HG02870 (cell line): ENCODE measurements at regions not wholly inside any gene's neighbourhood (a gene's known extent, or its start where the extent isn't known, plus 50 kb on each side); places are given as distances from the start of the nearest gene placed in this dataset.

ENCODE experiments used
- ATAC-seq: cut with Tn5 transposase; IDR thresholded peaks from one replicate; pipeline ENCODE4 v1.9.1; 2021; ENCODE audit warnings: mild to moderate bottlenecking, moderate library complexity; ENCODE audit not compliant: unreplicated experiment

DNA sequence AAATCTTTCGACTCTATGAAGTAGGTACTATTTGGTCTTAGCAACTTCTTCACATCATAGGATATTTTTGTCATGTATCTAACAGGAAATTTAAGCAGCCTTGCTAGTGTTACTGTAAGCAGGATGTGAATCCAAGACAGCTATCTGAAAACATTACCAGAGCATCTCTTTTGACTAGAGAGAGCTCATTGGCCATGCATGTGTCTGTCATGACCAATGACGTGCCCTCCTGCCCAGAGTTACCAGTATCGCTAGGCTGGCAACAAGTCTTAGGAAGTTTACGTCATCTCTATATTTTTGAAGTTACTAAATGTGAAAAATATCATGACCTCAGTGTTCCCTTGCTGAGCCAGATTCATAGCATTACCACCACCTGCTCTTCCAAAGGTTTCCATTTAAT lies 130.9 kb upstream of the TP63 start:
- ATAC-seq, result no peak

DNA sequence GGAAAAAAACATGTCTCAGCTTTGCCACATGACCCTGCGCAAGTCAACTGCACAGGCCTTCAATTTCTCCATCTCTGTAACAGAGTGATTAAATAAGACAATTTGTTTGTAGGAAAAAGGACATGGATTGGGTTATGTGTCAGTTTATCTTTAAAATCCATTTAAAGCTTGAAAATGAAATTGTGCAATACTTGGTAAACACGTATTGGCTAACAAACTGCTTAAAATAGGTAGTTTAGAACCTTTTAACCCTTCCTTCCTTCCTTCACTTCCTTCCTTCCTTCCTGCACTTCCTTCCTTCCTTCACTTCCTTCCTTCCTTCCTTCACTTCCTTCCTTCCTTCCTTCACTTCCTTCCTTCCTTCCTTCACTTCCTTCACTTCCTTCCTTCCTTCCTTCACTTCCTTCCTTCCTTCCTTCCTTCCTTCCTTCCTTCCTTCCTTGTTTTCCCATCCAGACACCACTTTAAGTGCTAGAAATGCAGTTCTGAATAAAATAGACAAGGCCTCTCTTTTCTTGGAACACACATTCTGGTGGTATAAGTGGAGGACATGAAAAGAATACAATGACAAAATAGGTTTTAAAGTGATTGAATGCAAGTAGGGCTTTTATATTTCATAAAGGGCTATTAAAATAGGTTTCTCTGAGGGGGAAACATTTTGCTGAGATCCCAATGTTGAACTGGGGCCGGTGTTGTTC lies 130.2 kb upstream of the TP63 start:
- no peak for ATAC-seq

- ATAC-seq, result no peak
Measured at GRCh38 chr3:189502256-189502655, 128.9 kb upstream of the TP63 start.

DNA sequence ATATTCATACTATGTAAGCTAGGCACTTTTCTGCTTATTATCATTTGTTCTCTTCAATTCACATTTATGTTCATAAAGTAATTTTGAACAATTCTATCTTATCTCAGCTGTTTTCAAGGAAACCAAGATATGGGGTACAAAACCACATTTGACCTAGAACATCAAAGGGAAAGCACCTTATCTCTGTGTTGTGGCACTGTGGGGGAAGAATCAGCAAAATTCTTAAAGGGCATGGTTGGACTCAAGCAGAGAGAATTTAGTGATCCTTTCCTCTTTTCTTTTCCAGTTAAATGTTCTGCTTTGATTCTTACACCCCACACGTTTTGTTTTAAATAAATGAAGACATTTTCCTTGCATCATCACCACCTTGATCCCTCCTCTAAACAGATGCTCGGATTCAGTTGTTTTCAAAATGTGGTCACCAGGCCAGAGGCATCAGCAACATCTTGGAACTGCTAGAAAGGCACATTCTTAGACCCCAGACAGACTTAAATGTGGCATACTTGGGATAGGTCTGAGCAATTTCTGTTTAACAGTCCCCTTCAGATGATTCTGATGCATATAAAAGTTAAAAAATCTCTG lies 128.4 kb upstream of the TP63 start:
- ATAC-seq, result no peak

DNA sequence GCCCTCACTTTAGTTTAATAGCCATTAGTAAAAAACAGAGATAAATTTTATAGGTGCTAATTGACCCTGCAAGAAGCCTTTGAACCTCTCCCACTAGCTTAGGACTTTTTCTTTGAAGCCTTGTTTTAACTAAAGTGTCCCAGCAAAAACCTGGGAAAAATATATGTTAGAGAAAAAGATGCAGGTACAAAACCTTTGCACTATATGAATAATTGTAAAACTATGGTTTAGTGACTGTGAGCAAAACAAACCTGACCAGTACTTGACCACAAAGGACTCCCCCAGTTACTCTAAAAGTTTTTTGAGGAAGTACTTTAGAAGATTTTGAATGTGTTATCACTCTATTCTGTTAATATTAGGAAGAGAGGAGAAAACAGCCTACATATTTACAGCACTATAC lies 123.3 kb upstream of the TP63 start:
- peak; percentile 66 for ATAC-seq

GRCh38 chr3:189508784-189509501 lies 122.2 kb upstream of the TP63 start:
- no peak for ATAC-seq

DNA sequence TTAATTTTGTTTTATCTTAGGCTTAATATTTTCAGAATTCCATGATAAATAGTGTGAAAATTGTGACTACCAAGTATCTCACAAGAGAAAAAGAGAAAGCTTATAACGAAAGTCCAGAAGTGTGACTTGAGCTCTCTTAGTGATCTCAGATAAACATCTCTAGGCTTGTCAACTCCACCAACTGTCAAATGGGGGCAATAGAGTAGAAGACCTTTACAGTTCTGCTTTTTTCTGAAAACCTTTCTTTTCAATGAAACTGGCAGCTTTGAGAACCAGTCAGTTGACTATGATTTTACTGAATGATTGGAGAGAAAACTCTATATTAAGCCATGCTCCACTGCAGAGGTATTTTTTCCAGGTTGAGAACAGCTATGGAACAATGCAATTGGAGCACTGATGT lies 119.2 kb upstream of the TP63 start:
- ATAC-seq, result peak; percentile 65

DNA sequence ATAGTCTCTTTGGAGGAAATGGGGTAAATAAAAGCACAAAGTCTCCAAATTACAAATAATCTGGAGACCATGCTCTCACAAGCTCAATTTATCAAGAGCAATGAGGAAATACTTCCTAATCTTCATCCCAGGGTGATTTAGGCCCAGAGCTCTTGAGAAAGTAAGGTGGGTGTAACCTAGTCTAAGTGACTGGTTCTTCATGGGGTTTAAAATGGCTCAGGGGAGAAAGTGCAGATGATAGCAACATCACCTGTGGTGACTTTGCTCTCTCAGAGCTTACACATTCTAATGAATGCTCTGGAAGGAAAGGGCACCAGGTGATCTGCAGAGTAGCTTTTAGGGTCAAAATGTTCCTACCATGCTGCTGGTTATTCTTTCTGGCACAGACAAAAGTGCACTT lies 118.4 kb upstream of the TP63 start:
- ATAC-seq, result no peak

GRCh38 chr3:189513281-189514117 lies 117.7 kb upstream of the TP63 start:
- ATAC-seq, result no peak

- no peak for ATAC-seq
Measured at GRCh38 chr3:189516039-189516438, 115.2 kb upstream of the TP63 start.

- ATAC-seq, result no peak
Measured at GRCh38 chr3:189517981-189518380, 113.2 kb upstream of the TP63 start.

GRCh38 chr3:189519458-189519857 lies 111.7 kb upstream of the TP63 start:
- no peak for ATAC-seq

- ATAC-seq, result peak; percentile 83
Measured at GRCh38 chr3:189529468-189529867, 101.7 kb upstream of the TP63 start.

GRCh38 chr3:189529889-189530471 lies 101.2 kb upstream of the TP63 start:
- peak; percentile 44 for ATAC-seq

- ATAC-seq, result no peak
Measured at GRCh38 chr3:189530822-189531221, 100.4 kb upstream of the TP63 start.

- ATAC-seq, result no peak
Measured at GRCh38 chr3:189531271-189531670, 99.9 kb upstream of the TP63 start.

DNA sequence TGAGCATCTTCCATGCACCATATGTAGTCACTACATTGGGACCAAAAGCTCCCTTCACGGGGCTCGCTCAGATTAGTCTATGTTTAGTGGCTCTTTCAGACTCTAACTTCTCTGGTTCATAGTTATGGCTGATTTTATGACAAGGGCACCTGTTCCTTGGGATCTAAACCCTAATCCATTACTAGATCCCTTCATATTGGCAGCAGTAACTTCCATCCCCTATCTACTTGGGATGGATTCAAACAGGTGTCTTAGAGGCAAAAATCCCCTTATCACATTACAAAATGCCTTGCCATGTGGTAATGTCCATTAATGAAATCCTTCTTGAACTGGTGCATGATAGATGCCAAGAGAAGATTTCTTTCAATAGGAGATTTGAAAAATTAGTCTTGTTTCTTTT lies 96.7 kb upstream of the TP63 start:
- ATAC-seq, result no peak

GRCh38 chr3:189537135-189537534 lies 94.1 kb upstream of the TP63 start:
- ATAC-seq, result no peak

GRCh38 chr3:189547448-189547847 lies 83.7 kb upstream of the TP63 start:
- ATAC-seq, result no peak

DNA sequence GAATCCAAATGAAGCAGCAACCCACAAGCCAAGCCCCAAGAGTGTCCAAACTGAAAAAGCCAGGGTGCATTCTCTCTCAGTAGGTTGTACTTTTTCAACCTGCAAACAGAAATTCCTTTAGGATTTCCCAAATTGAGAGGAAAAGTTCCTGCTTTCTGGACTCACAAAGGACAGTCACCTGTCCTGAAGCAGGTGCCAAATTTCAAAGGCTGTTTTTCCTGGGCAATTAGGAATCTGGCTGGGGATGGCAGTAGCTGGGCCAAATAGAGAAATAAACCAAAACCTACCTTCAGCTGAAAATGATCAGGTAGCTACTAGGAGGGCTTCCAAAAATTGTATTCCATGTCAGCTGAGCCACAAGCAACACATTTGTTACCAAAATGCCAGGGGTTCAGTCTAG lies 83.1 kb upstream of the TP63 start:
- ATAC-seq, result no peak

GRCh38 chr3:189551007-189551406 lies 80.2 kb upstream of the TP63 start:
- no peak for ATAC-seq
